ENCODE measurements at regions not wholly inside any gene's neighbourhood (a gene's known extent, or its start where the extent isn't known, plus 50 kb on each side); places are given as distances from the start of the nearest gene placed in this dataset.

GRCh38 chr4:111744847-111745246 lies 400.4 kb upstream of the FAM241A start:
- Mint-ChIP-seq H3K36me3 (no peaks in the 10 kb centered on the region), H3K27me3 (ENCODE audit: low read depth) (peaks cover 45% of the 10 kb centered on the region), H3K27ac (no peak overlapping the region), H3K4me1 (peaks cover 21% of the 10 kb centered on the region), H3K9me3 (no peaks in the 10 kb centered on the region), H3K4me3 (no peak overlapping the region)
- DNase-seq (ENCODE audit: low spot score in 2 of 2, unreplicated experiment in 2 of 2): no peak
- TF ChIP-seq CTCF (IDR thresholded peaks at IDR 0.05; ENCODE audit: unreplicated experiment): no peak

- DNase-seq (ENCODE audit: low spot score in 2 of 2, unreplicated experiment in 2 of 2): no peak
- no peaks in the 10 kb centered on the region for H3K9me3 Mint-ChIP-seq
- H3K27ac Mint-ChIP-seq: no peak overlapping the region
- H3K36me3 Mint-ChIP-seq: no peaks in the 10 kb centered on the region
- H3K4me1 Mint-ChIP-seq: peaks cover 21% of the 10 kb centered on the region
- H3K27me3 Mint-ChIP-seq (ENCODE audit: low read depth): peaks cover 44% of the 10 kb centered on the region
- no peak for TF ChIP-seq CTCF (IDR thresholded peaks at IDR 0.05; ENCODE audit: unreplicated experiment)
- no peak overlapping the region for H3K4me3 Mint-ChIP-seq
Observed at GRCh38 chr4:111748157-111748556, 397.1 kb upstream of the FAM241A start.

GRCh38 chr4:111754003-111754402 lies 391.3 kb upstream of the FAM241A start:
- Mint-ChIP-seq H3K27ac (no peak overlapping the region), H3K4me3 (no peak overlapping the region), H3K36me3 (no peaks in the 10 kb centered on the region), H3K4me1 (peaks cover 9% of the 10 kb centered on the region), H3K27me3 (ENCODE audit: low read depth) (peaks cover 53% of the 10 kb centered on the region), H3K9me3 (no peaks in the 10 kb centered on the region)
- TF ChIP-seq CTCF (IDR thresholded peaks at IDR 0.05; ENCODE audit: unreplicated experiment): no peak
- DNase-seq (ENCODE audit: low spot score in 2 of 2, unreplicated experiment in 2 of 2): no peak

DNA sequence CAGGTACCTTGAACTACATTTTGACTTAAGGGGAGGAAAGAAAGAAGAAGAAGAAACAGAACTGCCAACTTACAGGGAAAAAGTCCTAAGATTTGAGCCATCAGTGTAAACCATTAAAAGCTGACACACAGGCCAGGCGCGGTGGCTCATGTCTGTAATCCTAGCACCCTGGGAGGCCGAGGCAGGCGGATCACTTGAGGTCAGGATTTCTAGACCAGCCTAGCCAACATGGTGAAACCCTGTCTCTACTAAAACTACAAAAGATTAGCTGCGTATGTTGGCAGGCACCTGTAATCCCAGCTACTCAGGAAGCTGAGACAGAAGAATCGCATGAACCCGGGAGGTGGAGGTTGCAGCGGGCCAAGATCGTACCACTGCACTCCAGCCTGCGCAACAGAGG lies 389.7 kb upstream of the FAM241A start:
- no peak overlapping the region for H3K27ac Mint-ChIP-seq
- DNase-seq (ENCODE audit: low spot score in 2 of 2, unreplicated experiment in 2 of 2): no peak
- peaks cover 47% of the 10 kb centered on the region for H3K27me3 Mint-ChIP-seq (ENCODE audit: low read depth)
- no peaks in the 10 kb centered on the region for H3K9me3 Mint-ChIP-seq
- no peak overlapping the region for H3K4me3 Mint-ChIP-seq
- no peak for TF ChIP-seq CTCF (IDR thresholded peaks at IDR 0.05; ENCODE audit: unreplicated experiment)
- no peaks in the 10 kb centered on the region for H3K36me3 Mint-ChIP-seq
- peaks cover 9% of the 10 kb centered on the region for H3K4me1 Mint-ChIP-seq

- Mint-ChIP-seq H3K4me3 (no peak overlapping the region), H3K9me3 (peaks cover 21% of the 10 kb centered on the region), H3K36me3 (no peaks in the 10 kb centered on the region), H3K27ac (no peak overlapping the region), H3K27me3 (ENCODE audit: low read depth) (peaks cover 2% of the 10 kb centered on the region), H3K4me1 (peaks cover 9% of the 10 kb centered on the region)
- no peak for DNase-seq (ENCODE audit: low spot score in 2 of 2, unreplicated experiment in 2 of 2)
- TF ChIP-seq CTCF (IDR thresholded peaks at IDR 0.05; ENCODE audit: unreplicated experiment): no peak
Observed at GRCh38 chr4:111761531-111761930, 383.7 kb upstream of the FAM241A start.

DNA sequence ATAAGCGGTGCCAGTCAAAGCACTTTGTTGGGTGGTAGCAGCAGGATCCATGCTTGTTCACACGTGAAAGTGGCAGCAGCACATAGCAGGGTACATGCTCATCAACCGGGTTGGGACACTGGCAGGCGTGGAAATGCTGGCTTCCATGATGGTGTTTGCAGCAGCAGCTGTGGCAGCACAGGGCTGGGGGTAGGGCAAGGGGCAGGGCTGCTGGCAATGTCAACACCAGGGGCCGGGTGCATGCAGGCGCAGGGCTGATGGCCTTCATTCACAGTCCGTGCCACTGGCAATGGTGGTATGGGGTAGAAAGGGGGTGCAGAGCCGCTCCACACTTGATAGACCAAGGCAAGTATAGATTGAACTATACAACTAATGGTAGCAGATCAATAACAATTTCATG lies 374.7 kb upstream of the FAM241A start:
- H3K36me3 Mint-ChIP-seq: peaks cover 13% of the 10 kb centered on the region
- DNase-seq (ENCODE audit: low spot score in 2 of 2, unreplicated experiment in 2 of 2): no peak
- peaks cover 2% of the 10 kb centered on the region for H3K27me3 Mint-ChIP-seq (ENCODE audit: low read depth)
- H3K4me3 Mint-ChIP-seq: no peak overlapping the region
- peaks cover 19% of the 10 kb centered on the region for H3K4me1 Mint-ChIP-seq
- H3K27ac Mint-ChIP-seq: no peak overlapping the region
- peaks cover 42% of the 10 kb centered on the region for H3K9me3 Mint-ChIP-seq
- TF ChIP-seq CTCF (IDR thresholded peaks at IDR 0.05; ENCODE audit: unreplicated experiment): no peak
